IPS DF 4.7 (cell line): ENCODE measurements at regions not wholly inside any gene's neighbourhood (a gene's known extent, or its start where the extent isn't known, plus 50 kb on each side); places are given as distances from the start of the nearest gene placed in this dataset.
"Not testable (repeated sequence)": the region's sequence is repeated elsewhere in the genome, so short reads cannot be mapped to it uniquely, and the experiment has no call there.

Source experiments
- DNase-seq: peaks from one replicate; pipeline ENCODE4 v3.0.0-alpha.2; 2013; ENCODE audit warnings: low spot score; ENCODE audit errors: extremely low read depth

DNA sequence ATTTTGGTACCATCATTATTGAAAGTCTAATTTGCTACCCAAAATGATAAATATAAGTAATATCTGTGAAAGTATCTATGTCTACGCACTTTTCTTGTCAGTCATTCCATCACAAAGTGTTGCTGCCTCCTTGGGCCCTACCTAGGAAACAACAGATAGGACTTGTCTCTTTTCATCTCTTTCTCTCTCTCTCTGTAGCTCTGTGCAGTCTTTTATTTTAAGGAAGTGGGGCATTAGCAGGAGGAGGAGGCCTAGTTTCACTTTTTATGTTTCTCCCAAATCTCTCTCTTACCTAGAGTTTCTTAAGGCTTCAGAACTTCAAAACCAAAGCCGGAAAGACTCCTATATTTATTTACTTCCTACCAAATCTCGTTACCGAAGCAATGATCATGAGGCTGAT lies 354.8 kb upstream of the LUZP2 start:
- DNase-seq = no peak

- no peak for DNase-seq
Measured at GRCh38 chr11:24145411-24145810, 351.4 kb upstream of the LUZP2 start.

- DNase-seq = no peak
Measured at GRCh38 chr11:24153337-24153736, 343.5 kb upstream of the LUZP2 start.

- peak; percentile 5 for DNase-seq
Measured at GRCh38 chr11:24155792-24156191, 341.1 kb upstream of the LUZP2 start.

GRCh38 chr11:24157316-24157715 lies 339.5 kb upstream of the LUZP2 start:
- no peak for DNase-seq

GRCh38 chr11:24161587-24161986 lies 335.3 kb upstream of the LUZP2 start:
- DNase-seq = no peak

DNA sequence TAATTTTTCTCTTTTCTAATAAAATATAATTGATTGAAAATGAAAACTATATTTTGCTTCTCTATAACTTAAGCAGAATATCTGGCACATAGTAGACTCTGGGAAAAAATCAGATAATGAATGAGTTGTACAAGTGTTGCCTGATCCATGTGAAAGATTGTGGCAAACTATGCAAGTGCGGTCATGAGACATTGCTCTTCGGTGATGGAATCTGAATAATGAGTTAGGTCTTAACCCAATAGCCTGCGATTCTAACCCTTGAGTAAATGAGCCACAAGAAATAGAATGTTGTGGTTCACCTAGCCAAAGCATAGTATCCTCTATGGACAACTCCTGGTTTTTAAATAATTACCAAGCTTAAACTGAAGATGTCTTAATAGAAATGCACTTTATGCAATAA lies 333.7 kb upstream of the LUZP2 start:
- no peak for DNase-seq

GRCh38 chr11:24163841-24164240 lies 333.0 kb upstream of the LUZP2 start:
- no peak for DNase-seq

- no peak for DNase-seq
Measured at GRCh38 chr11:24171869-24172268, 325.0 kb upstream of the LUZP2 start.

- DNase-seq = no peak
Measured at GRCh38 chr11:24181395-24182047, 315.3 kb upstream of the LUZP2 start.

DNA sequence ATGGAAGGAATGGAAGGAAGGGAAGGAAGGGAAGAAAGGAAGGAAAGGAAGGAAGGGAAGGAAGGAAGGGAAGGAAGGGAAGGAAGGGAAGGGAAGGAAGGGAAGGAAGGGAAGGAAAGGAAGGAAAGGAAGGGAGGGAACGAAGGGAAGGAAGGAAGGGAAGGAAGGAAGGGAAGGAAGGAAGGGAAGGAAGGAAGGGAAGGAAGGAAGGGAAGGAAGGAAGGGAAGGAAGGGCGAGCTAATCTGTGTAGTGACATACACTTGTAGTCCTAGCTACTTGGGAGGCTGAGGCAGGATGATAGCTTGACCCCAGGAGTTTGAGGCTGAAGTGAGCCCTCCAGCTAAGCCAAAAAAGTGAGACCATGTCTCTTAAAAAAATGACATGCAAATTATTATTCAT lies 311.3 kb upstream of the LUZP2 start:
- not testable (repeated sequence) for DNase-seq

DNA sequence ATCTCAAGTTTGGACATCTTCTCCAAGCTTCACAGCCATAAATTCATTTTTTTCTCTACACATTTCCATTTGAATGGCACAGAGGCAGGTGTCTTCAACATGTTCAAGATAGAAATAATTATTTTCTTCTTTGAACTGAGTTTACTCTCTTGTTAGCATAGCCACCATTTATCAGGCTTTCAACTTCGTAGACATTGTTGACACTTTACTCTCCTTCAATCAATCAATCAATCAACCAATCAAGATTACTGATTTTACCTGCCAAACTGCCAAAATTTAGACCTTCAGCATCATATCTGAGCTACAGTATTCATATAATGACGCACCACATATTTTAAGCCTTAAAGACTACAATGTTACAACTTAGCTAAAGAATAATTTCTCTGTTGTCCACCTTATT lies 300.1 kb upstream of the LUZP2 start:
- no peak for DNase-seq

GRCh38 chr11:24198481-24198880 lies 298.4 kb upstream of the LUZP2 start:
- no peak for DNase-seq

- DNase-seq = no peak
Measured at GRCh38 chr11:24199461-24199860, 297.4 kb upstream of the LUZP2 start.

GRCh38 chr11:24206030-24206429 lies 290.8 kb upstream of the LUZP2 start:
- DNase-seq = no peak

- DNase-seq = no peak
Measured at GRCh38 chr11:24206511-24206910, 290.3 kb upstream of the LUZP2 start.

- no peak for DNase-seq
Measured at GRCh38 chr11:24216488-24216887, 280.4 kb upstream of the LUZP2 start.

DNA sequence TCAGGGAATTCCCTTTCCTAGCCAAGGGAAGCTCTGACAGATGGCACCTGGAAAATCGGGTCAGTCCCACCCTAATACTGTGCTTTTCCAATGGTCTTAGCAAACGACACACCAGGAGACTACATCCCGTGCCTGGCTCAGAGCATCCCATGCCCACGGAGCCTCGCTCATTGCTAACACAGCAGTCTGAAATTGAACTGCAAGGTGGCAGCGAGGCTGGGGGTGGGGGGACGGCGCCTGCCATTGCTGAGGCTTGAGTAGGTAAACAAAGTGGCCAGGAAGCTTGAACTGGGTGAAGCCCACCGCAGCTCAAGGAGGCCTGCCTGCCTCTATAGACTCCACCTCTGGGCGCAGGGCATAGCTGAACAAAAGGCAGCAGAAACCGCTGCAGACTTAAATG lies 279.5 kb upstream of the LUZP2 start:
- DNase-seq = not testable (repeated sequence)

GRCh38 chr11:24225501-24225900 lies 271.4 kb upstream of the LUZP2 start:
- DNase-seq = no peak

- DNase-seq = no peak
Measured at GRCh38 chr11:24226606-24227005, 270.2 kb upstream of the LUZP2 start.

GRCh38 chr11:24233041-24233440 lies 263.8 kb upstream of the LUZP2 start:
- DNase-seq = no peak

DNA sequence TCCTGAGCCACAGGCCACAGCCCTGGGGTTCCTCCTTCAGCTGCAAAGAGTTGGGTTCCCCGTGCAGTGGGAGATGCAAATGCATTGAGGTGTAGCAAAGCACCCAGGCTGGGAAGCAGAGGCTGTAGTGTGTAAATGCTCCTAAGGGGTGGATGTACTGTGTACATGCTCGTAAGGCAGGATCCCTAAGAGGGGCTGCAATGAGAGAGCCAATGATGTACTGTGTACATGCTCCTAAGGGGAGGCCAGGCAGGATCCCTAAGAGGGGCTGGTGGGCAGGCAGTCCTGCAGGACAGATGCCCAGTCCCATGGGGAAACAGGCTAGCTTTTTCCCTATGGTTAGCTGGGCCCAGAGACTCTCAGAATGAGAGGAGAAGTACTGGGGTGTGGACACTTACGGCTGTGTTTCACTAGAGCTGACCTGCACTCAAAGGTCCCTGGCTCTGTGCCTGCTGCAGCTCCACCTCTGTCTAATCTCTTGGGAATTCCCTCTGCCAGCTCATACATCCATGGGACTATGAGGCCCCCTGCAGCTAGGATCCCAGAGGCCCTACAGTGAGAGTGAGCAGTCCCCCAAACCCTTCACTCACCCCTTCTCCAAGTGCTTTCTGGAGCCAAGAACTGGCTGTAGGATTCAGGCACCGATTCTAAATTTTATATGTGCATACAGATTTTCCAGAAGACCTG lies 261.9 kb upstream of the LUZP2 start:
- DNase-seq = no peak
